ENCODE measurements at regions not wholly inside any gene's neighbourhood (a gene's known extent, or its start where the extent isn't known, plus 50 kb on each side); places are given as distances from the start of the nearest gene placed in this dataset.

- TF ChIP-seq CTCF (IDR thresholded peaks at IDR 0.05; ENCODE audit: low read length) (no peak), EZH2 (IDR thresholded peaks at IDR 0.05; ENCODE audit: borderline replicate concordance, low read length) (no peak)
Observed at GRCh38 chr9:86665416-86665815, 281.9 kb downstream of the GAS1 start.

All from OCI-LY1 (cell line).